K562 (cell line): ENCODE measurements at regions not wholly inside any gene's neighbourhood (a gene's known extent, or its start where the extent isn't known, plus 50 kb on each side); places are given as distances from the start of the nearest gene placed in this dataset.

Experiments used
- ATAC-seq: fragments of 200-7000 bp; cut with Tn5 transposase; 3 replicates; pipeline ENCODE4 v1.9.1; 2020; ENCODE audit warnings: moderate library complexity
- BruUV-seq: library from RNA; stranded (reverse); fragments of 400-500 nt; replicated peaks from 2 replicates; lab custom pipeline; 2021; lab: Mats Ljungman, UMichigan
- CTCF ChIA-PET: fragments of 300-600 bp; formaldehyde crosslinking; extraction: SDS; loops from one replicate; lab custom pipeline; 2021; ENCODE audit warnings: low intra/inter-chr PET ratio; lab: Yijun Ruan, JAX
- POLR2A ChIA-PET: fragments of 300-600, 350-650 bp; sonication (Branson Sonifier 250); formaldehyde crosslinking; extraction: SDS; loops from one replicate; lab custom pipeline; 2021; ENCODE audit warnings: antibody characterized with exemption, inconsistent platforms; lab: Yijun Ruan, JAX
- DNase-seq, 4 experiments: peaks; one replicate each; pipeline versions ENCODE4 v3.0.0 to v3.0.0-alpha.2; 2011 to 2018; ENCODE audit warnings: low spot score in 3 of 4, mixed read lengths in 3 of 4; ENCODE audit errors: extremely low read depth in 1 of 4
- FAIRE-seq: peaks from 2 replicates; lab custom pipeline; 2011; peaks lifted over from hg19 to GRCh38; lab: Jason Lieb, UNC
- H2AFZ ChIP-seq: 2 replicates; pipeline ENCODE4 v1.6.0; 2011; ENCODE audit warnings: low read depth, low read length, control low read depth, inconsistent platforms
- H3K27ac ChIP-seq: fragments of 200-600 bp; 3 replicates; pipeline ENCODE4 v1.8.0; 2011; ENCODE audit warnings: low read depth, mild to moderate bottlenecking, control low read depth, inconsistent platforms, low read length, moderate library complexity, mixed read lengths; ENCODE audit errors: extremely low read depth
- H3K27me3 ChIP-seq, 2 experiments: fragments of 300-600 bp in 1 of 2; 2 replicates in 1 of 2; 3 replicates in 1 of 2; pipeline versions ENCODE4 v1.6.0 to v1.8.0; 2011; ENCODE audit warnings: inconsistent platforms in 2 of 2, low read length in 2 of 2, mild to moderate bottlenecking in 1 of 2, mixed read lengths in 1 of 2, moderate library complexity in 1 of 2; ENCODE audit not compliant: control insufficient read depth in 2 of 2, insufficient read depth in 2 of 2
- H3K36me3 ChIP-seq: fragments of 300-600 bp; 3 replicates; pipeline ENCODE4 v1.8.0; 2011; ENCODE audit warnings: mild to moderate bottlenecking, low read length, inconsistent platforms; ENCODE audit not compliant: control insufficient read depth, insufficient read depth
- H3K4me1 ChIP-seq, 2 experiments: fragments of 200-600 bp in 1 of 2; replicated peaks in 1 of 2; 2 replicates in 1 of 2; 3 replicates in 1 of 2; pipeline versions ENCODE4 v1.5.1 to v1.8.0; 2011; ENCODE audit warnings: inconsistent platforms in 2 of 2, low read length in 2 of 2, mild to moderate bottlenecking in 1 of 2, mixed read lengths in 1 of 2, moderate library complexity in 1 of 2; ENCODE audit not compliant: control insufficient read depth in 2 of 2, insufficient read depth in 2 of 2
- H3K4me2 ChIP-seq: 2 replicates; pipeline ENCODE4 v1.6.1; 2011; ENCODE audit warnings: low read length, control low read depth, inconsistent platforms, mixed read lengths; ENCODE audit not compliant: insufficient read depth
- H3K4me3 ChIP-seq: fragments of 200-600 bp; sonication (generic), shearing (Covaris generic); 2 replicates; pipeline ENCODE4 v1.5.1; 2016; ENCODE audit warnings: control low read depth, inconsistent platforms
- H3K79me2 ChIP-seq: fragments of 200-600 bp; 3 replicates; pipeline ENCODE4 v1.8.0; 2011; ENCODE audit warnings: low read length, inconsistent platforms; ENCODE audit not compliant: control insufficient read depth, insufficient read depth
- H3K9ac ChIP-seq, 2 experiments: 2 replicates each; pipeline versions ENCODE4 v1.6.0 to v1.6.1; 2011; ENCODE audit warnings: low read depth in 2 of 2, low read length in 2 of 2, control low read depth in 1 of 2, inconsistent platforms in 1 of 2, mild to moderate bottlenecking in 1 of 2, mixed read lengths in 1 of 2; ENCODE audit not compliant: insufficient read depth in 1 of 2
- H3K9me1 ChIP-seq: one replicate; pipeline ENCODE4 v1.6.0; 2011; ENCODE audit warnings: inconsistent platforms, mild to moderate bottlenecking, low read length, moderate library complexity; ENCODE audit not compliant: control insufficient read depth, insufficient read depth
- H3K9me3 ChIP-seq: replicated peaks from 2 replicates; pipeline ENCODE4 v1.5.1; 2011; ENCODE audit warnings: low read depth, low read length, inconsistent platforms; ENCODE audit not compliant: control insufficient read depth, insufficient read depth
- H4K20me1 ChIP-seq: replicated peaks from 2 replicates; pipeline ENCODE4 v1.6.1; 2011; ENCODE audit warnings: low read length, inconsistent platforms, mixed read lengths; ENCODE audit not compliant: control insufficient read depth, insufficient read depth
- GABPA ChIP-seq: fragments of 200-800 bp; sonication (Bioruptor generic); conservative IDR thresholded peaks from 2 replicates; pipeline ENCODE4 v1.6.1; 2016; ENCODE audit warnings: low read depth, missing genetic modification characterization, missing compliant biosample characterization
- HNRNPK ChIP-seq: fragments of 200-400 bp; formaldehyde crosslinking; IDR thresholded peaks from one replicate; pipeline ENCODE4 v1.6.1; 2018; ENCODE audit warnings: mild to moderate bottlenecking, low read depth, low read length; ENCODE audit not compliant: poor library complexity, severe bottlenecking
- NFIC ChIP-seq: fragments of 450-650 bp; IDR thresholded peaks from 2 replicates; pipeline ENCODE4 v1.6.1; 2017; ENCODE audit warnings: mild to moderate bottlenecking, inconsistent platforms
- NONO ChIP-seq, 2 experiments: fragments of 200-400 bp in 1 of 2; fragments of 450-650 bp in 1 of 2; formaldehyde crosslinking in 1 of 2; IDR thresholded peaks; 2 replicates each; pipeline ENCODE4 v1.6.1; 2017; ENCODE audit warnings: low read depth in 2 of 2, mild to moderate bottlenecking in 2 of 2, moderate library complexity in 2 of 2, low read length in 1 of 2
- PHTF2 ChIP-seq: fragments of 250-450 bp; sonication (Bioruptor Pico); IDR thresholded peaks from 2 replicates; pipeline ENCODE4 v1.5.0; 2021; ENCODE audit warnings: mild to moderate bottlenecking
- POU5F1 ChIP-seq: fragments of 150-350 bp; IDR thresholded peaks from 2 replicates; pipeline ENCODE4 v1.6.1; 2014; ENCODE audit warnings: borderline replicate concordance, low read length, low read depth, mild to moderate bottlenecking; ENCODE audit not compliant: partially characterized antibody
- SAP30 ChIP-seq: fragments of 200-600 bp; sonication (generic); IDR thresholded peaks from 2 replicates; pipeline ENCODE4 v1.6.1; 2012; ENCODE audit warnings: borderline replicate concordance, low read depth, mild to moderate bottlenecking, moderate library complexity, low read length, control low read depth, inconsistent platforms; ENCODE audit not compliant: insufficient read depth, poor library complexity, severe bottlenecking
- SMARCC2 ChIP-seq: fragments of 450-650 bp; IDR thresholded peaks from 2 replicates; pipeline ENCODE4 v1.6.1; 2017; ENCODE audit warnings: antibody characterized with exemption, moderate library complexity, mild to moderate bottlenecking, low read depth
- THRAP3 ChIP-seq: fragments of 450-650 bp; IDR thresholded peaks from 2 replicates; pipeline ENCODE4 v1.6.1; 2016; ENCODE audit warnings: mild to moderate bottlenecking, inconsistent platforms, borderline replicate concordance
- YY1 ChIP-seq, 3 experiments: IDR thresholded peaks; 2 replicates each; pipeline ENCODE4 v1.6.1; 2011; ENCODE audit warnings: low read length in 2 of 3, mild to moderate bottlenecking in 2 of 3, moderate library complexity in 2 of 3, borderline replicate concordance in 1 of 3, control low read depth in 1 of 3, low read depth in 1 of 3; ENCODE audit not compliant: insufficient read depth in 3 of 3, insufficient replicate concordance in 2 of 3, control insufficient read depth in 1 of 3, insufficient read length in 1 of 3; ENCODE audit errors: extremely low read depth in 1 of 3
- WGBS: fragments of 100-300 bp; shearing (Covaris generic); methylation state at CpG from one replicate; pipeline ENCODE4 v1.1.6; 2016; ENCODE audit warnings: low coverage, mixed read lengths; ENCODE audit not compliant: insufficient coverage; ENCODE audit errors: missing lambda C conversion rate; 5-methylcytosine and 5-hydroxymethylcytosine counted together
- in situ Hi-C: fragments of 300-500 bp; cut with MboI; formaldehyde crosslinking; loops from 4 replicates; pipeline ENCODE4 v1.15.0; 2018; ENCODE audit warnings: inconsistent platforms, mixed read lengths
- intact Hi-C: fragments of 100-400 bp; cut with micrococcal nuclease; formaldehyde crosslinking; loops from 2 replicates; pipeline ENCODE4 v1.14.2; 2022
- TF ChIP-seq, protein P1 (sequence below): fragments of 250-450 bp; sonication (Bioruptor Pico); IDR thresholded peaks from 2 replicates; pipeline ENCODE4 v1.4.0; 2020; ENCODE audit warnings: mild to moderate bottlenecking, moderate library complexity, borderline replicate concordance

DNA sequence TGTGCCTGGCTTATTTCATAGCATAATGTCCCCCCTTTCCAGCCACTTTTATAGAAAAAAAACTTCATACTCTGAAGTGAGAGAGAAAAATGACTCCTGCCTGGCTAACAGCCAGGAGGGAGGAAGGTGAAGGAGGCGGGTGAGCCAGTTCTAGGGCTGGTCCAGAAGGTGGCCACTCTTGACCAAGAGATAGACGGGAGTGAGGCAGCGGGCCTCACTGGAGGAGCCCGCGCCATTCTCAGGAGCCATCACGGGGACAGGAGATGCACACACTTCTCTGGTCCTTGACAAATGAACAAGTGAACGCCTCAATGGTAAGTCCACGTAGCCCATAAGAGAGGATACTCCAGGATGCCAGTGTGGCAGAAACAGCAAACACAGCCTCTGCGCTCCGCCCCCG is 231.4 kb downstream of the UQCRFS1 start:
- no peak overlapping the region for H3K27ac ChIP-seq
- FAIRE-seq (no peak), ATAC-seq (0 out of 3 replicates have a peak, but pooled peaks have one; percentile 37)
- POLR2A ChIA-PET: no interaction called here
- H3K4me2 ChIP-seq: no peak overlapping the region
- no peak overlapping the region for H3K9ac ChIP-seq
- no peaks in the 10 kb centered on the region for H3K9me3 ChIP-seq
- CTCF ChIA-PET: no interaction called here
- H3K4me1 ChIP-seq: no peaks in the 10 kb centered on the region
- TF ChIP-seq YY1 (IDR thresholded peaks at IDR 0.05; ENCODE audit: borderline replicate concordance in 1 of 3, control insufficient read depth in 1 of 3, extremely low read depth in 1 of 3, insufficient read depth in 3 of 3, insufficient read length in 1 of 3, insufficient replicate concordance in 2 of 3, low read depth in 1 of 3, low read length in 2 of 3): no peak
- TF ChIP-seq NFIC: 0 out of 2 replicates have a peak, but pooled peaks have one; percentile 14
- no peak for TF ChIP-seq POU5F1
- TF ChIP-seq PHTF2 (CRISPR knock-in tag): no peak
- TF ChIP-seq, all 486 proteins: peak for 1
- peaks cover 0 to 20% of the 10 kb centered on the region in 2 experiments; a peak in 1 of 5 replicates for H3K27me3 ChIP-seq
- 1% methylated on average over 11 of the region's 11 CpGs for WGBS
- H2AFZ ChIP-seq: no peak overlapping the region
- H3K4me3 ChIP-seq: no peak overlapping the region
- H3K9me1 ChIP-seq: no peaks in the 10 kb centered on the region
- no peaks in the 10 kb centered on the region for H3K79me2 ChIP-seq
- DNase-seq: peak in 1 of 4 experiments; percentile 5
- no TSS peak for BruUV-seq
- H3K36me3 ChIP-seq: no peaks in the 10 kb centered on the region
- in situ Hi-C loops (no loop called here), intact Hi-C loops (no loop called here)
- H4K20me1 ChIP-seq: no peaks in the 10 kb centered on the region

DNA sequence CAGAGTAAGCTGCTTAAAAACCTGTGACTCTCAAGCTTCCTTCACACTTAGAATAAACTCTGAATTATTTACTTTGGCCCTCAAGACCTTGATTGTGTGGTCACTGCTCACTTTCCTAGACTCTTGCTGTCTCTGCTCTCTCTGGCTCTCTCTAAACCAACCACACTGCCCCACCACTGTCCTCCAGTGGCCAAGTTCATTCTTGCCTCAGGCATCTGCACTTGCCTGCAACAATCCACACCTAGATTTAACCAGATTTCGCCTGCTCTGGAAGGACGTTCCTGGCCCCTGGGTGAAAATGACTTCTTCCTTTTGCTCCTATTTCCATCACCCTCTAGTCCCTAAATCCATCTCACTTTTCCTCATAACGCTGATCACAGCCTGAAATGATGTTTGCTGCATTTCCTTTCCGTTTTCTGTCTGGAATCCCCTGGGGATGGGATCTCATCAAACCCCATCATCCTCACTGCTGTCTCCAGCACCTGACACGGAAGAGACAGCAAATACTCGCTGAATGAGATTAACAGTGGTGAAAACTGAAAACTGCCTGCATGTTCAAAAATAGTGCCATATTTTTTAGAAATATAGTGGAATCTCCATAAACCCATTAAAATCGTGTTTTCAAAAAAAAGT is 232.6 kb downstream of the UQCRFS1 start:
- DNase-seq (no peak), ATAC-seq (peak; percentile 58; the same call in 2 of the 3 replicates), FAIRE-seq (no peak)
- peaks cover 0 to 22% of the 10 kb centered on the region in 2 experiments; a peak in 2 of 5 replicates for H3K27me3 ChIP-seq
- ChIA-PET POLR2A (no interaction called here), CTCF (no interaction called here)
- H2AFZ ChIP-seq: no peak overlapping the region
- H3K4me2 ChIP-seq: no peak overlapping the region
- no peaks in the 10 kb centered on the region for H3K9me1 ChIP-seq
- H3K4me3 ChIP-seq: no peak overlapping the region
- H3K36me3 ChIP-seq: no peaks in the 10 kb centered on the region
- H3K9ac ChIP-seq: no peak overlapping the region
- H3K27ac ChIP-seq: no peak overlapping the region
- no peaks in the 10 kb centered on the region for H3K79me2 ChIP-seq
- no peaks in the 10 kb centered on the region for H4K20me1 ChIP-seq
- H3K9me3 ChIP-seq: no peaks in the 10 kb centered on the region
- intact Hi-C loops (no loop called here), in situ Hi-C loops (no loop called here)
- WGBS: 0% methylated on average over 7 of the region's 7 CpGs
- no peaks in the 10 kb centered on the region for H3K4me1 ChIP-seq
- no TSS peak for BruUV-seq
- TF ChIP-seq HNRNPK (no peak), THRAP3 (no peak), SAP30 (no peak), GABPA (tag) (no peak), NONO (IDR thresholded peaks at IDR 0.05; ENCODE audit: low read depth in 2 of 2, low read length in 1 of 2) (no peak), SMARCC2 (no peak)
- TF ChIP-seq, protein P1, sequence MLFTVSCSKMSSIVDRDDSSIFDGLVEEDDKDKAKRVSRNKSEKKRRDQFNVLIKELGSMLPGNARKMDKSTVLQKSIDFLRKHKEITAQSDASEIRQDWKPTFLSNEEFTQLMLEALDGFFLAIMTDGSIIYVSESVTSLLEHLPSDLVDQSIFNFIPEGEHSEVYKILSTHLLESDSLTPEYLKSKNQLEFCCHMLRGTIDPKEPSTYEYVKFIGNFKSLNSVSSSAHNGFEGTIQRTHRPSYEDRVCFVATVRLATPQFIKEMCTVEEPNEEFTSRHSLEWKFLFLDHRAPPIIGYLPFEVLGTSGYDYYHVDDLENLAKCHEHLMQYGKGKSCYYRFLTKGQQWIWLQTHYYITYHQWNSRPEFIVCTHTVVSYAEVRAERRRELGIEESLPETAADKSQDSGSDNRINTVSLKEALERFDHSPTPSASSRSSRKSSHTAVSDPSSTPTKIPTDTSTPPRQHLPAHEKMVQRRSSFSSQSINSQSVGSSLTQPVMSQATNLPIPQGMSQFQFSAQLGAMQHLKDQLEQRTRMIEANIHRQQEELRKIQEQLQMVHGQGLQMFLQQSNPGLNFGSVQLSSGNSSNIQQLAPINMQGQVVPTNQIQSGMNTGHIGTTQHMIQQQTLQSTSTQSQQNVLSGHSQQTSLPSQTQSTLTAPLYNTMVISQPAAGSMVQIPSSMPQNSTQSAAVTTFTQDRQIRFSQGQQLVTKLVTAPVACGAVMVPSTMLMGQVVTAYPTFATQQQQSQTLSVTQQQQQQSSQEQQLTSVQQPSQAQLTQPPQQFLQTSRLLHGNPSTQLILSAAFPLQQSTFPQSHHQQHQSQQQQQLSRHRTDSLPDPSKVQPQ (CRISPR knock-in tag): no peak
